SJCRH30 (cell line): ENCODE measurements at regions not wholly inside any gene's neighbourhood (a gene's known extent, or its start where the extent isn't known, plus 50 kb on each side); places are given as distances from the start of the nearest gene placed in this dataset.

Experiments
- DNase-seq, 2 experiments: peaks; one replicate each; pipeline ENCODE4 v3.0.0-alpha.2; 2015 to 2020
- H3K27ac ChIP-seq: fragments of 250-450 bp; sonication (Bioruptor Pico); 2 replicates; pipeline ENCODE4 v1.5.1; 2020; ENCODE audit warnings: mild to moderate bottlenecking, moderate library complexity
- H3K27me3 ChIP-seq: fragments of 250-450 bp; sonication (Bioruptor Pico); 2 replicates; pipeline ENCODE4 v1.5.1; 2020; ENCODE audit warnings: mild to moderate bottlenecking, moderate library complexity
- H3K36me3 ChIP-seq: fragments of 250-450 bp; sonication (Bioruptor Pico); 2 replicates; pipeline ENCODE4 v1.5.1; 2020; ENCODE audit warnings: mild to moderate bottlenecking, moderate library complexity
- H3K4me1 ChIP-seq: fragments of 250-450 bp; sonication (Bioruptor Pico); 2 replicates; pipeline ENCODE4 v1.5.1; 2020; ENCODE audit warnings: mild to moderate bottlenecking, moderate library complexity
- H3K4me3 ChIP-seq: fragments of 250-450 bp; sonication (Bioruptor Pico); 2 replicates; pipeline ENCODE4 v1.5.1; 2020; ENCODE audit warnings: mild to moderate bottlenecking, moderate library complexity
- H3K9me3 ChIP-seq: fragments of 250-450 bp; sonication (Bioruptor Pico); replicated peaks from 2 replicates; pipeline ENCODE4 v1.5.1; 2020; ENCODE audit warnings: mild to moderate bottlenecking, moderate library complexity

GRCh38 chr7:46565253-46566096, 644.4 kb upstream of the IGFBP3 start:
- no peaks in the 10 kb centered on the region for H3K4me1 ChIP-seq
- DNase-seq = no peak
- H3K9me3 ChIP-seq = no peaks in the 10 kb centered on the region
- no peak overlapping the region for H3K4me3 ChIP-seq
- no peak overlapping the region for H3K27ac ChIP-seq
- H3K36me3 ChIP-seq = no peaks in the 10 kb centered on the region
- no peaks in the 10 kb centered on the region for H3K27me3 ChIP-seq

DNA sequence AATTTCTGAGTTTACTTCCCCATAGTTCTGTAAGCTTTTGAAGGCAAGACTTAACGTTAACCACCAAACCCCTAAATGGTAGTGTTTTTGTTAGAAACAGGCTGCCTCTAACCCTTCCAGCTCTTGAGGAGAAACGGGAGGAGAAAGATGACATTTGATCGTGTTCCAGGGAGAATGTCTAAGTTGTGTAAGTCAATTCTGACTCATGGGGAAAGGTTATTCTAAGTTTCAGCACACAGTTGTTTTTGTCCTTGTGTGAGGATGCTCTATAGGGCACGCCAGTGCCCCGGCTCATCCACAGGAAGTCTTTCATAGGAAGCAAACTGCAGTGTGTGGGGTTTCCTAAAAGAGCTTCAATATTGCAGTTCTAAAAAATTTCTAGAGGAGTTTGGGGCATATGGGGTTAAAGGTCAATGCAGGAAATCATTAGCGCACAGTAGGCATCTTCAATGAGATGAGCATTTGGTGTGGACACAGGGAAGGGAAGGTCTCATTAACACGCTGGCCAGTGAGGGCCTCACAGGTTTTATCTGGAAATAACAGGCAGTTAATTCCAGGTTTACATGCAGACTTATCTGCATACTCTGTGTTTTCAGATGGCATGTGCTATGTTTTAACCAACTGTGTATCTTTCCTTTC, 638.2 kb upstream of the IGFBP3 start:
- Histone ChIP-seq H3K36me3 (no peaks in the 10 kb centered on the region), H3K27me3 (no peaks in the 10 kb centered on the region; the same call in 1 of the 2 replicates), H3K4me3 (no peak overlapping the region), H3K27ac (no peak overlapping the region), H3K9me3 (no peaks in the 10 kb centered on the region), H3K4me1 (no peaks in the 10 kb centered on the region)
- DNase-seq = no peak

DNA sequence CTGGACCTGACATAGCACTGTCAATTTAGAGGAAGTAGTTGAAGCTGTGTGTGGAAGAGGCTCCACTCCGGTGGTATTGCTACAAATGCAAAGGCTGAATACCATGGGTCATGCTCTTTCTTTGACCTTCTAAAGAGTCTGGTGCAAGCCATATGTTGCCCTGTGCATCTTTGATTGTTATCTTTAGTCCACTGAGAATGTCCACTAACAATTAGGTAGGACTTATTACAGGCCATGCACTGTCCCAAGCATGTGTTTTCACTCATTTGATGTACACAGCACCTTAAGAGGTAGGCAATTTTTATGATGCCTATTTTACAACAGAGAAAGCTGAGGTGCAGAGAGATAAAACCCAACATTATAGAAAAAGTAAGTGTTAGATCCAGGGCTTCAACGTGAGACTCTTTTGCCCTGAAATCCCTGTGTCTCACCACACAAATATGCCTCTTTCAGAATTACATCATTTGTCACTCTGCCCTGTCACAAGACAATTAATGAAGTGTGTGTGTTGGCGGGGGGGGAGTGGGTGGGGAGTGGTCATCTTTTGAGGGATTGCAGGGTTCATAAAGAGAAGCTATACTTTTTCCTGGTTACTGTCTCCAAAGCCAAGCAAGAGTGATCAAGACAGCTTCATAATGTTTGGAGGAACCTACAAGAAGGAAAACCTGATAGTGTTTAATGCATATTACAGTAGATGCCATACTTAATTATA, 637.6 kb upstream of the IGFBP3 start:
- no peak for DNase-seq
- no peaks in the 10 kb centered on the region for H3K36me3 ChIP-seq
- no peaks in the 10 kb centered on the region for H3K4me1 ChIP-seq
- H3K27me3 ChIP-seq = no peaks in the 10 kb centered on the region; the same call in 1 of the 2 replicates
- H3K4me3 ChIP-seq = no peak overlapping the region
- no peaks in the 10 kb centered on the region for H3K9me3 ChIP-seq
- H3K27ac ChIP-seq = no peak overlapping the region

DNA sequence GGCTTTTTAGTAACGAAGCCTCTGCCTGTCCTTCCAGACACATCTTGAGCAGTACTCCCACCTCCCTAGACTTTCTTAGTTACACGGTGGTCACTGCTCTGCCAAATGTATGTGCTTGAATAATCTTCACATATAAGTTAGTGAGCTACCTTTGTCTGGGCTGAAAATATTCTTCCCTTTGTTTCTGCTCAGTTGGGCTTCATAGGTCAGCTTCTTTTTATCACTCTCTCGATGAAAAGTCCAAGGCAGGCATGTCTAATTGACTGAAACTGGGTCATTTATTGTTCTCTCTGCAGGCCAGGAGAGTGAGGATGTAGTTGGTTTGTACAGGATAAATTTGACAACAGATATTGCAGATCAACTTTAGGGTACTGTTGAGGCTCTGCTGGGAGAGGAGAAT, 636.7 kb upstream of the IGFBP3 start:
- Histone ChIP-seq H3K36me3 (no peaks in the 10 kb centered on the region), H3K27me3 (no peaks in the 10 kb centered on the region; the same call in 1 of the 2 replicates), H3K9me3 (no peaks in the 10 kb centered on the region), H3K27ac (no peak overlapping the region), H3K4me1 (no peaks in the 10 kb centered on the region), H3K4me3 (no peak overlapping the region)
- no peak for DNase-seq

- H3K9me3 ChIP-seq = no peaks in the 10 kb centered on the region
- DNase-seq = no peak
- H3K27ac ChIP-seq = no peak overlapping the region
- H3K4me3 ChIP-seq = no peak overlapping the region
- H3K36me3 ChIP-seq = no peaks in the 10 kb centered on the region
- no peaks in the 10 kb centered on the region for H3K4me1 ChIP-seq
- H3K27me3 ChIP-seq = no peaks in the 10 kb centered on the region; the same call in 1 of the 2 replicates
Measured at GRCh38 chr7:46557295-46557711, 636.2 kb upstream of the IGFBP3 start.

DNA sequence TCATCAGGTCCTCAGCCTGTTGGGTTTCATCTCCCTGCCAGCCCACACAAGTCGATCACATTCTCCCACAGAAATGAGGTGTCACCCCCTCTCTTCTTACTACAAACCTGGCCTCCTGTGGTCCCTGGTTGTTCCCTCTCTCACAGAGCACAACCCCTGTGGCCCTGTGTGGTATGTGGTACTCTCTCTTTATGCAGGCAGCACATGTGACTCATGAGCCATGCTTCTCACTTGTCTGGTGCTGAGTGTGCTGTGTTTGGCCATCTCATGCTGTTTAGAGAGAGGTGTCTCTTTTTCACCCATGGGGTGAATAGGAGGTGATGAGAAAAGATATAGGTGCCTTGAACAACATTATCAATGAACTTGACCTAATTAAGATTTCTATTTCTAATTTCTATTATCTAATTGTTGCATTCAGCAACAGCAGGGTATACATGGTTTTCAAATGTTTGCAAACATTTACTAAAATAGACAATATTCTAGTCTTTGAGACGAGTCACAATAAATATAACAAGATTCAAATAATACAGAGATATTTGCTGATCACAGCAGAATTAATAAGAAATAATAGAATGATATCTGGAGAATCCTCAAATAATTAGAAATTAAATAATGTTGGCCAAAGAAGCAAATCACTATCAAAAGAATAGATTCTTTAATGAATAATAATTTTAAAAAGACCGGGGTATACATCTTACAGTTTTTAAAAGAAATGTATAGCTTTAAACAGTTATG, 633.8 kb upstream of the IGFBP3 start:
- Histone ChIP-seq H3K4me1 (no peaks in the 10 kb centered on the region), H3K27ac (no peak overlapping the region), H3K36me3 (no peaks in the 10 kb centered on the region), H3K4me3 (no peak overlapping the region), H3K27me3 (no peaks in the 10 kb centered on the region; the same call in 1 of the 2 replicates), H3K9me3 (no peaks in the 10 kb centered on the region)
- DNase-seq = no peak

DNA sequence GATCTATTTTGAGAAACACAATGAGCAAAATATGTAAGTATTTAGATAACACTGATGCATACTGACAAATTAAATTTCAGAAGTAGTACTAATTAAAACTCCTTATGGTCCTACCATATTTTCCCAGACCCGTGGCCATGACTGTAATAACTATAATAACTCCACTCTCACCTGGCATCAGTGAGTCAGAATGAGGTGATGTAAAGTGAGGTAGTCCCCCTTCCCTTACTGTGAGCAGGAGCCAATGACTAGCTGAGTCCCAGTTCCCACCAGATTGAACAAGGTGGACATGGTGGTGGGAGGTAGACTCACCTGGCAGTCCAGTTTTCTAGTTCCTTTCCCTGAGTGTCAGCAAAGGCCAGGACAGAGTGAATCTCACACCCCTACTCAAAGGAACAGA, 630.5 kb upstream of the IGFBP3 start:
- Histone ChIP-seq H3K27me3 (no peaks in the 10 kb centered on the region; the same call in 1 of the 2 replicates), H3K9me3 (no peaks in the 10 kb centered on the region), H3K4me1 (no peaks in the 10 kb centered on the region; the same call in 1 of the 2 replicates), H3K36me3 (no peaks in the 10 kb centered on the region), H3K27ac (no peak overlapping the region), H3K4me3 (no peak overlapping the region)
- no peak for DNase-seq

DNA sequence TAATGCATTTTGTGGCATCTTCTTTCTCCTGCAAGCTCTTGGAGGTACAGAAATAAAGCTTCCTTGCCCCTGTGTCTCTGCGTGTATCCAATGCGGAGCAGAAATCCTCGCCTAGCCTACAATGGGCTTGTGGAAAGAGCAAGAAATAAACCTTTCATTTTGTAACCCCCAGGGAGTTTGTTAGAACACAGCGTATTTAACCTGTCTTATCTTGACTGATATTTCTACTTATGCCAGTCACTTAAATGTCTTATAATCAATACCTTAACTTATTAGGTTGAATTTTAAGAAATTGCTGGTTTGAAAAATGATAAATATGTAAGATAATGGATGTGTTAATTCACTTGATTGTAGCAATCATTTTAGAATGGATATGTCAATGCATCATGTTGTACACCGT, 629.8 kb upstream of the IGFBP3 start:
- Histone ChIP-seq H3K36me3 (no peaks in the 10 kb centered on the region), H3K27me3 (no peaks in the 10 kb centered on the region), H3K4me3 (no peak overlapping the region), H3K27ac (no peak overlapping the region), H3K9me3 (no peaks in the 10 kb centered on the region), H3K4me1 (peaks cover 3% of the 10 kb centered on the region; the same call in 1 of the 2 replicates)
- no peak for DNase-seq

GRCh38 chr7:46549892-46550639, 629.0 kb upstream of the IGFBP3 start:
- H3K27ac ChIP-seq = no peak overlapping the region
- H3K27me3 ChIP-seq = no peaks in the 10 kb centered on the region
- DNase-seq = no peak
- H3K36me3 ChIP-seq = no peaks in the 10 kb centered on the region
- H3K4me1 ChIP-seq = peaks cover 7% of the 10 kb centered on the region; the same call in 1 of the 2 replicates
- no peaks in the 10 kb centered on the region for H3K9me3 ChIP-seq
- H3K4me3 ChIP-seq = no peak overlapping the region

DNA sequence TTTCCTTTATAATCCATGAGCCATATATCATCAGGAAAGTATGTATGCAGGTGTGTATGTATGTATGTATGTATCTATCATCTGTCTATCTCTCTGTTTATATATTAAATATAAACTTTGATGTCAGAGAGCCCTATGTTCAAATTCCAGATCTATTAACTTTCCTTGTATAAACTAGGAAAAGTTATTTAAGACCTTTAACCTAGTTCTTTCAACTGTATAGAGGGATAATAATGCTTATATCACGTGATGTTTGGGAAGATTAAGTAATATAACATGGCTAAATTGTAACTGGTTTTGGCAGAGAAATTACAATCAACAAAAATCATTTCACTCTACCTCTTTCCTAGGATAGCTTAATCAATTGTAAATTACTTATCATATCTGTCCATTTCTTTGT, 628.3 kb upstream of the IGFBP3 start:
- Histone ChIP-seq H3K27ac (no peak overlapping the region), H3K27me3 (no peaks in the 10 kb centered on the region), H3K9me3 (no peaks in the 10 kb centered on the region), H3K4me1 (peaks cover 7% of the 10 kb centered on the region; the same call in 1 of the 2 replicates), H3K4me3 (no peak overlapping the region), H3K36me3 (no peaks in the 10 kb centered on the region)
- no peak for DNase-seq

DNA sequence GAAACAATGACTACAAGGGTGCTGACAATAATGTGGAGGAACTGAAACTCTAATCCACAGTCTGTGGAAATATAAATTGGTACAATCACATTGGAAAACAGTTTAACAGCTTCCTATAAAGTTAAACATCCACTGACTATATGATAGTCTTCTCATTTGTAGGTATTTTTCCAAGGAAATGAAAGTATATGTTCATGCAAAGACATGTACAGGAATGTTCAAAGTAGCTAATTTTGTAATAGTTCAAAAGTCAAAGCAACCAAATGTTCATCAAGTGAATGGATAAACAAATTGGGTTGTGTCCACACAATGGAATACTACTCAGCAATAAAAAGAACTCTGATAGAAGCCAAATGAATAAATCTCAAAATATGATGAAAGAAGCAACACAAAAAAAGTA, 626.0 kb upstream of the IGFBP3 start:
- Histone ChIP-seq H3K9me3 (no peaks in the 10 kb centered on the region), H3K27ac (no peak overlapping the region), H3K27me3 (no peaks in the 10 kb centered on the region), H3K4me3 (no peak overlapping the region), H3K4me1 (peaks cover 7% of the 10 kb centered on the region; the same call in 1 of the 2 replicates), H3K36me3 (no peaks in the 10 kb centered on the region)
- DNase-seq = no peak

DNA sequence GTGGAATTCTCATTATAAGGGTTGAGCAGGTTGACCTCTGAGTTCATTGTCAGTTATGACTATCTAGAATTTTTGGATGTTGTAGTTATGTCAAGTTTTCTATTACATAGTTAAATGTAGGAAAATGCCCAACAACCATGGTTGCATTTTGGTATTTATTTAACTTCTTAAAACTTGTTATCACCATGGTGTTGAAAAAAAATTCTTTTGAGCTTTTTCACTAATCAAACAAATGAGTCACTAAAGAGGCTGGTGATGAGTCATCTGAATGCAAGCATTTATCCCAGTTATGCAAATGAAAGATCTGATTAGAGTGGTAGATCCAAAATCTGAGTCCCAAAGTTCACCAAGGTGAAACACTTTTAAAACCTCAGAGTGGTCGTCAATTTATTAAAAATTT, 624.7 kb upstream of the IGFBP3 start:
- DNase-seq = no peak
- Histone ChIP-seq H3K27me3 (no peaks in the 10 kb centered on the region), H3K4me1 (peaks cover 7% of the 10 kb centered on the region; the same call in 1 of the 2 replicates), H3K9me3 (no peaks in the 10 kb centered on the region), H3K27ac (no peak overlapping the region), H3K36me3 (no peaks in the 10 kb centered on the region), H3K4me3 (no peak overlapping the region)

DNA sequence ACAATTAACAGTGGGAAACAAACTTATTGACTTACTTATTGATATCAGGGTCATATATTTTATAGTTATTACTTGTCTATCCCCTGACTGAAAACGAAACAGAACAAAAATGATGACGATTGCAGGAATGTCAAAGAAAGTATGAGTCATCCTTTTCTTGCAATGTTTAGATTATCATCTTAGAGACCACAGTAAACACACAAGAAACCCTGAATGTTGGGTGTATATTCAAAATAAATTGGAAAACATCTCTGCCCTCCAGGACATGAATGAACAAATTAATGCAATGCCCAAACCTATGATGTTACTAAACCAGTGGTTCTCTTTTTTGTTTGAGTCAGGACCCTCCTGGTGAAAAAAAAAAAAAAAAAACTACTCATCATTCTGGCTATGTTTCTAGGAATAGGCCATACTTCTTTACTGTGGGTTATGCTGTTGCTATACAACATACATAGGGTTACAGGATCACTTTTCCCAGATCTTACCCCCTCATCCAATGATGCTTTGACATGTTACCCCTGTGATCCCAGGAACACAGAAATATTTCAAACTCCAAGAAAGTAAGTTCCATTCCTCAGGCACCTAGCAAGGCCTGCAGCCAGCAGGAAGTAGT, 623.4 kb upstream of the IGFBP3 start:
- Histone ChIP-seq H3K4me3 (no peak overlapping the region), H3K4me1 (peaks cover 7% of the 10 kb centered on the region; the same call in 1 of the 2 replicates), H3K36me3 (no peaks in the 10 kb centered on the region), H3K27ac (no peak overlapping the region), H3K9me3 (no peaks in the 10 kb centered on the region), H3K27me3 (no peaks in the 10 kb centered on the region)
- no peak for DNase-seq
